ENCODE measurements at regions not wholly inside any gene's neighbourhood (a gene's known extent, or its start where the extent isn't known, plus 50 kb on each side); places are given as distances from the start of the nearest gene placed in this dataset.

DNA sequence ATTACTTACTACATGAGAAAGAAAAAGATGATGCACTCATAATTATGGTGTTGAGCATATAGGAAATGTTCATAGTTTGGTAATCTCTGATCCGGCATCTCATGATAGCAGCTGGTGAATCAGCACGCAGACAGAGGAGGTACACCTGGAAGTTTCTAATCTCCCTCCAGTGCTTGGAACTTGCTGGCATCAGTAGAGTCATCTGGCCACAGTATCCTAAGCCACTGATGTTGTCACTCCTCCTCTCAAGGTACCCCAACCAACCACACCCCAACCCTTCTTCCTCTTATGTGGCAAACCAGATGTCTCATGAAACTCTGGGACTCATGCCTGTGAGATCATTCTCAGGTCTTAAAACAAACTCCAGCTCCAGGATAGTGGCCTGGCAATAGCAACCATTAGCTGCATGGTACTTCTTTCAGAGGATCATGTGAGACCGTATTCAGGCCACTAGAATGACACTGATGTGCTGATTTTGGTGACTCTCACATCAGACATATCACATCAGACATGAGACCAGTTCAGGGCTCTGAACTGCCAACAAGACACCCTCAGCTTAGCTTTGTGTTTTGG, 143.0 kb downstream of the RASSF9 start:
- no peak for DNase-seq

DNA sequence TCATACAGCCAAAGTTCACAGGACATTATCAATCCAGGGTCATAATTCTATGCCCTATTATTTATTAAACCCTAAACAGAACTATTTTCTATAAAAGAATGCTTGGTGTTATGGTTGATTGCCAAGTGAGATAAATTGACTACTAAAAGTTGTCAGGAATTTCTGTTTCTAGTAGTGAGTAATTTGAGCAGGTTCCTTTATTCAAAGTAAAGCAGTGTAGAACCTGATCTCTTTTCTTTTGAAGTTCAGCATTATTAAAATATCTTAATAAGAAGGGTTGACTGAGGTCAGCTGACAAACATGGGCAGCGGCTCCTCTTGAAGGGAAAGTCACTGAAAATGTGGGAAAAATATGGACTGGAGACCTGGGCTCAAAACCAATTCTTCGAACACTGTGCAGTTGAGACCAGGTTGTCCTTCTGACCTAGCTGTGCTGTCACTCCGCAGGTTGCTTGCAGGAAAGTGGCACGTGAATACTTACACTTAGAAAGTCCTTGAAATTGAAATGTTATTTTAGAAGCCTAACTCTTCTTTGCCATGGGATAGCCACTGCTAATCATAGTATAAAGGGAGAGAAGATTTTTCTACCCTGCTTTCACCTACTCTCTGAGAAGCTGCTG, 141.0 kb downstream of the RASSF9 start:
- no peak for DNase-seq

DNA sequence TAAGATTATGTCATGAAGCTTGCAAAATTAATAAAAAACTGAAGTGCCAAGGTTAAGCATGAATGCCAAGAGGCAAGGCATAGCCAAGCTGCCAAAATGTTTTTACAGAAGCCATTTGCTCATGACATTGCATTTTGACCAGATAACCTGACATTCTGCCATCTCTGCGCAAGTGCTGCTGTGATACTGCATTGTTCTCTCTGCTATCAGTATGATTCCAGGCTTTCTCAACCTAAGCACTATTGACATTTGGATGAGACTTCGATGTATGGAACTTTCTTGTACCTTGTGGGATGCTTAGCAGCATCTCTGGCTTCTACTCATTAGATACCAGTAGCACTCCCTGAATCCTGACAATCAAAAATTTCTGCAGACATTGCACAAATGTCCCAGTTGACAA, 139.2 kb downstream of the RASSF9 start:
- DNase-seq = no peak

GRCh38 chr12:85698937-85699336, 137.3 kb downstream of the RASSF9 start:
- no peak for DNase-seq

DNA sequence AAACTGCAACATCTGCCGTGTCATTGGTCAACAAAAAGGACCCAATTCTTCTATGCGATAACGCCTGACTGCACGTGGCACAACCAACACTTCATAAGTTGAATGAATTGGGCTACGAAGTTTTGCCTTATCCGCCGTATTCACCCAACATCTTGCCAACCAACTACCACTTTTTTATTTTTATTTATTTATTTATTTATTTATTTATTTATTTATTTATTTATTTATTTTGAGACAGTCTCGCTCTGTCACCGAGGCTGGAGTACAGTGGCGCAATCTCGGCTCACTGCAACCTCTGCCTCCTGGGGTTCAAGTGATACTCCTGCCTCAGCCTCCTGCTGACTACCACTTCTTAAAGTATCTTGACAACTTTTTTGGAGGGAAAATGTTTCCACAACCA, 127.4 kb downstream of the RASSF9 start:
- no peak for DNase-seq

DNA sequence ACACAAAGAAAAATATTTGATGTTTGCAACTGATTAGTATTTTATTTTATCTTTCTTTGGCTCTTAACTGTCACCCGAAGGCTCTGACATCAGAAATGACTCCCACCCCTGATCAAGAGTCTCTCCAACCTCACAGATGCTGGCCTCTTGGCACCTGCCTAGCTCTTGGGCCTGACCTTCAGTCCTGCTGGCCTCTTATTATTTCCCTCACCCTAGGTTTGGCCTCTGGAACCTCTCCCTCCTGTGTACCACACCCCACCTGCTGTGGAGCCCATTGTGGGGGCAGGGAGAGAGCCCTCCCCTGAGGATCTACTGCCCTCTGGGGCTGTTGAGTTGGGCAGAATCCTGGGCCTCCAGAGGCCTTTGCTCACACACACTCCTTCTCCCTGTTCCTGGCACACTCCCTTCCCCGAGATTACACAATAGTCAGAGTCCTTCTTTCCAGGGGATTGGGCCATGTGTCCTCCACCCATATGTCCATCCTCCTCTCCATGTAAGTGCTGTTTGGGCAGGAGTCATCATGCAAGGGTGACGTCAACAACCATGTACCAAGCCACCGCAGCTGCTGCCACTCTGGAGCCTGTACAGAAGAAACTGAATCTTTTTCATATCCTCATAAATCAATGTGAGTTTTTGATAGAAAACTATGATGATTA, 124.3 kb downstream of the RASSF9 start:
- DNase-seq = no peak

GRCh38 chr12:85713373-85713772, 122.8 kb downstream of the RASSF9 start:
- DNase-seq = no peak

GRCh38 chr12:85714425-85714824, 121.8 kb downstream of the RASSF9 start:
- no peak for DNase-seq

- no peak for DNase-seq
Measured at GRCh38 chr12:85720308-85721033, 115.7 kb downstream of the RASSF9 start.

DNA sequence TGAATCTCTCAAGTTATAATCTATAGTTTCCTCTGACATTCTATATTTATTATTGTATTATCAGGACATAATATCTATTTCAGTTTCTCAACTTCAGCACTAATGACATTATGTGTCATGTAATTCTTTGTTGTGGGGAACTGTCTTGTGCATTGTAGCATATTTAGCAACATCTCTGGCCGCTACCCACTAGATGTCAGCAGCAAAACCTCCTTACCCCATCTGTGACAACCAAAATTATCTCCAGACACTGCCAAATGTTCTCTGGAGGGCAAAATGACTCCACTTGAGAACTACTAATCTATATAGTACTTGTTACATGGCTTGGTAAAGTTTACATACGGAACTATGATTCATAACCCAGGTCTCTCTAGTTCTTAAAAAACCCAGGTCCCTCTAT, 110.2 kb downstream of the RASSF9 start:
- no peak for DNase-seq

GRCh38 chr12:85733221-85733840, 102.9 kb downstream of the RASSF9 start:
- DNase-seq = no peak

- DNase-seq = no peak
Measured at GRCh38 chr12:85733984-85734383, 102.2 kb downstream of the RASSF9 start.

GRCh38 chr12:85740186-85740585, 96.0 kb downstream of the RASSF9 start:
- DNase-seq = no peak

DNA sequence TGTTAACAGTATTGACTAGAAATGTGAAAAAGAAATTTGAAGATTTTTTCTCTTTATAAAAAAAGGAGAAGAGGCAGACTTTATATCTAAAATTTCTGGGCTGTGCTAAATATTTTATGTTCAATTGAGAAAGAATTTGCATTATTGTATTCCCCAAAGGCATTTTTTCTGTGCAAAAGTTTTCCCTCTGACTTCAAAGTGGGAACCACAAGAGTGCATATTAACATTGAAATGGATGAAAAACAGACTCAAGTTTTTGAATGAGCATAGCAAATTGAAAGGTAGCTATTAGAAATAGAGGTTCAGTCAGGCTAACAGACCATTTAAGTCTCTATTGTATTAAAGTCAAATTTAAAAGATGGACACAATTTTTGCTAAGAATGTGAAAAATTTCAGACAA, 95.2 kb downstream of the RASSF9 start:
- no peak for DNase-seq

- no peak for DNase-seq
Measured at GRCh38 chr12:85747941-85748495, 88.2 kb downstream of the RASSF9 start.

All from stimulated activated CD4-positive, alpha-beta T cell treated with anti-CD3 and anti-CD28 coated beads, Interleukin-4, amount 100 ng/mL, for 24 hours (primary cell).